EL (cell line): ENCODE measurements at regions not wholly inside any gene's neighbourhood (a gene's known extent, or its start where the extent isn't known, plus 50 kb on each side); places are given as distances from the start of the nearest gene placed in this dataset.
A peak's percentile ranks its signal among the peaks of the same experiment; 100 is the strongest.

Source experiments
- DNase-seq: peaks from one replicate; pipeline ENCODE4 v3.0.0-alpha.2; 2016

DNA sequence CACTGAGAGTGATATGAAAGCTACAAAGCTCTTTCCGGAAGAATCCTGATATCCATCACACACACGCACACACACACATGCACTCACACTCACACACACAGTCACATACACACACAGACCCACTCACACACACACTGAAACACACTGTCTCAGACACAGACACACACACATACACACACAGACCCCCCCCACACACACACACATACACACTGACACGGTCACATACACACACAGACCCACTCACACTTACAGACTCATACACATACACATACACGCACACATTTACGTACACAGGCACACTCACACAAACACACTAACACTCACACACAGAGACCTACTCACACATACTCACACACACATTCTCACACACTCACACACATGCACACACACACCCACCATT, 58.6 kb downstream of the LIG4 start:
- DNase-seq, result no peak

DNA sequence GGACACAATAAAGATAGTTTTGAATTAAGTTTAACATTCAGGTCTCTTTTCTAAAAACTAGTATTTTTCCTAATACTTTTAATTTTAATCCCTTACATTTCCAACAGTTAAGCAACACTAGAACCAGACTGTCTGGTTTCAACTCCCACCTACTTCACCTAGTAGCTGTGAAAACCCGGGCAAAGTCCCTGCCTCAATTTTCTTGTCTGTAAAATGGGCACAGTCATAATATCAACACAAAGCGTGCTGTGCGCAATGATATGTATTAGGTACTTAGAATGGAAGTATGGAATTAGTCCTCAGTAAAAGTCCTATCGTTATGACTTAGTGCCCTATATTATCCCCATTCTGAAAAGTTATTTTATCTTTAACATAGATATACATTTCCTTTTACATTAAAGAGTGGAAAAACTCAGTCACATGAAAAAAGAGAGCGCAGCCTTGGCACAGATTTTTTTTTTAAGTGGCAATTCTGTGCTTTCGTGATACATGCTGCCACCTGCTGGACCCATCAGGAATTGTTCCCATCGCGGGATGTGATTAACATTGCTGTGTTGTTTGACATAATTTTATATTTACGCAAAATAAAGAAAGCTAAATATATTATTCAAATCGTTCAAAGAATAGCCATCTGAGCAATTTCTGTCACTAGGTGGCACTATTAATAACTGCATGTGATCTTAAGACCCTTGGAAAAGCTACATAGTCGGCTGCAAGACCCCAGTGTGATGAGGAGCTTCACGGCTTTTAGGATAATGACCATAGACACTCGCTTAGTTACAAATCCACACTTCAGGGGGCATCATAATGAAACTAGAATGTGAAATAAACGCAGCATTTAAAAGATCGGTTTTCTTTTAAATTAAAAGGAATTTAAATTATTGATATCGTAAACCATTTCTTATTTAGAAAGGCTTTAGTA, 59.9 kb downstream of the LIG4 start:
- peak; percentile 23 for DNase-seq

DNA sequence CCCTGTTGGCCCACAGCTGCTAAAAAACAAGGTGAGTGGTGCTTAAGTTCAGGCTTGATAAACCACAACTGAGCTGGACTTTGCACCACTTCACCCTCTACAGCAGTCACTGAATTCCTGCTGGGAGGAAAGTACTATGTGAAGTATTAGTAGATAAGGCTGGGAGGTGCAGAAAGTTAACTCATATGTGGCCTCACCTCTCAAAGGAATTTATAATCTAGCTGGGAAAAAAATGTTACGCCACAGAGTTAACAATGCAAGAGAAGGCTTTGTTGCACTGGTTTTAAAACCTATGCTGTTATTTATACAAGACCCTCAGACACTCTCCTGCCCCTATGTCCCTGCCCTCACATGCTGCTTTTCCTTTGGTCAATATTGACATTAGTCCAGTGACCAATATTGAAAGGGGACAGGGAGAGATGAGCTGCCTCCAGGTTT, 60.9 kb downstream of the LIG4 start:
- DNase-seq, result no peak

DNA sequence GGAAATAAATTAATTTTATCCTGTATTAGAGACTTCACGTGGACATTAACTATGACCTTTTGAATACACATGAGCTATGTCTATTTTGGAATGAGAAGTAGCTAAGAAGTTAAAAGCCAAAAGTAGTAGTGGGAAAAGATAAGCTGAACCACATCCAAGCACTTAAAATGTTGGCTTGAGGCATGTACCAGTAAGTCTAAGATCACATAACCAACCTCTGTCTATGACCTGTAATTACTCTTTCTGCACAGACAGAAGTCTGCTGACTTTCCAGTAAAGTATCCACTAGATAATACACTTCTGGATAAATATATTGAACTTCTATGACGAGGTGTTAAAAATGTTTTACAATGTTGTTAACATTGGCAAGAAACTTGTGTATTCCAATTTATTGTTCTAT, 68.7 kb downstream of the LIG4 start:
- no peak for DNase-seq

DNA sequence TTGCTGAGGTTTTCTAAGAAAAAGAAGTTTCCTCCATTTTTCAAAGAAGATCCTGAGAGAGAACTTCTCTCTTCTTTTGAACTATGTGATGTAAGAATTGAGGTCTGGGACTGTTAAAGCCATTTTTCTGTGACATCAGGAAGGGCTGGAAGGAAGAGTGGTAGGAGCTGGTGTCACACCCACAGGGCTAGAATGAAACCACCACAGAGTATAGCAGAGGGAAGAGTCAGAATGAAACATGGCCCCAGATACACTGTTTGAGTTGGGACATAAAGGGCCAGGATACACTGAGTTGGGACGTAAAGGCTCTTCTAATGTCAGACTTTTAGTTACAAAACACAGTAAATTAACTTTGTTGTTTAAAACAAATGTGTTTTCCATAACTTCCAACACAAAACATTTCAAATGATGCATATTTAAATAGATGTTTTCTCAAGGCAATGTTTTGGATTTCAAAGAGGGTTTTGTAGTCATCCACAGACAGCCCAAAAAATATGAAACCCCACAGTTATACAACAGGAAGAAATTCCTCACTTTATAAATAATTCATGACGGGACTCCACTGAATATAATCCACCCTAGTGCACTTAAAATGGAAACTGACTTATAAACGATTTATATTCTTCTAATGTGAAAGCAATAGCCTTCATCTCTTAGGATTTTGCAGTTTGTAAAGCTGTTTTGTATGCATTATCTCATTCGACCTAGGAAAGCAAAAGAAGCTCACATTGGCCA, 72.5 kb downstream of the LIG4 start:
- no peak for DNase-seq

DNA sequence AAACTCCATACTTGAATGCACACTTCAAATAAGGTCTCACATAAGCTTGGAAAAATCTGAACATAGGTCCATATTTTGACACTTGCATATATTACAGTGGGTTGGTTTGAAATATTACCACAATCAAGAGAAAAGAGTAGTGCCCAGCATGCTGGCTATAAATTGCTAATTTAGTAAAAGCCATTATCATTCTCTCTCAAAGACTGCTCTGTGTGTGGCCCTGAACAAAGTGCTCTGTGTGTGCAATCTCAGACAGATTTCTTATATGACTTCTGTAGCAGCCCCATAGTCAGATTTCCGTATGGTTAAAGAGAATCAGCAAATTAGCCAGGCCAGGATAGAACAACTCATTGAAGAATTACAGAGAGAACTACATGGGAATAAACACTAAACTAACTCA, 78.2 kb downstream of the LIG4 start:
- no peak for DNase-seq

DNA sequence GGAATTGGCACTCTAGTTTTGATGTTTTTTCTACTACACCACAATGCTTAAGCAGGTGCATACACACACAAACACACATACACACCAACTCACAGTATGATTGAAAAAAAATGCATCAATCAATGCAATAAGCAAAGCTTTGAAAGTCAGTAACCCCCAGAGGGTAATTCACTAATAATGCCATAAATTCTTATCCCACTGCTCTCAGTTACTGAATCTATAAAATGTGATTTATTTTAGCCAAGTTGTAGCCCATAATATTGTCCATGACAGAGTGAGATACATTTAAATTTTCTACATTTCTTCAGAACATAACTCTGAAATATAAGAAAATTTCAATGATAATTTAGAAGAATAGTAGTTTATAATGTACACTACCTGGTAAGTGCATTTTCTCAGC, 87.9 kb downstream of the LIG4 start:
- no peak for DNase-seq

DNA sequence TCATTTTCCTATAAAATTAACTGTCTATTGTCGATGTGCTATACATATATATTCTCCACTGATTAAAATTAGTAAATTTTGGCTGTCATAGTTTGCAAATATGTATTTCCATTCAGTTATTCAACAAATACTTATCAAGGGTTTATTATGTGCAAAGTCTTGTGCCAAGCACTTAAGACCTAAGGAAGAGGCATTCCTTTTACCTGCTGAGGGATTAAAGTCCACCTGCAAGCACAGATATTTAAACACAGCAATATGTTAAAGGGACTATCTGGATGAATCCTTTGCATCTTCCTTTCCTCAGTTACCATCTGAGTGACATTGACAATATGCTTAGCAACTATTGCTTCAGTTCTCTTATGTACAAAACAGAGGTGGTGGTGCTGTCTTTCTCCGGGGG, 89.3 kb downstream of the LIG4 start:
- no peak for DNase-seq

DNA sequence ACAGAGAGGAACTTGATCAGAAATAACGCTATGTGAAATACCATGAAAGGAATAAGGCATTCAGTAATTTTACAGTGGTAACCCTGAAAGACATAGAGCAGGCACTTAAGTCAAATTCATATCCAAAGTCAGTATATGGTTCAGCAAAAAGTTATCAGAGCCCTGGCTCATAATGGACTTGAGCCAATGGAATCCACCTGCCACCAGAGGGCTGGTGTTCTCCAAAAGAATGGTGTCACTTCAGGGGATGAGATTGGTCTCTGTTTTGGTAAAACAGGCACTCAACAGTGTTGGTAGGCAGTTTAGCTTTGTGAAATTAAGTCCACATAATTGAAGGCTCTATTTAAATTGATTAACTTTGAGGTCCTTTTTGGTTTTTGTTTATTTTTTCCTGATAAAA, 93.9 kb downstream of the LIG4 start:
- no peak for DNase-seq

DNA sequence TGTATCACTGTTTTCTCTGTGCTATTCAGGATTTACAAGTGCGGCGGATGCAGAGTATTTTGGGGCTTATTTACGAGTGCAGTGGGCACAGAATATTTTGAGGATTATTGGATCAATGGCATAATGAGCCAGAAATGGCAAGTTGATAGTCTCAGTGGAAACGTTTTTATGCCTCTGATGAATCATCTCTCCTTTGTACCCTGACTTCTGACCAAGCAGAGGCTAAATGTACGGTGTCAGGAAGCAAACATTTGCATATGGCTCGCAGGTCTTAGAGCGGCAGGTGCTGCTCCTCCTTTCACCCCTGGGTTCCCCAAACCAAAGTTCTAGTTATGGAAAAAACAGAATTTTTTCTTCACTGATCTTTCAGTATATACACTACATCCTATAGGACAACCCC, 94.5 kb downstream of the LIG4 start:
- no peak for DNase-seq

DNA sequence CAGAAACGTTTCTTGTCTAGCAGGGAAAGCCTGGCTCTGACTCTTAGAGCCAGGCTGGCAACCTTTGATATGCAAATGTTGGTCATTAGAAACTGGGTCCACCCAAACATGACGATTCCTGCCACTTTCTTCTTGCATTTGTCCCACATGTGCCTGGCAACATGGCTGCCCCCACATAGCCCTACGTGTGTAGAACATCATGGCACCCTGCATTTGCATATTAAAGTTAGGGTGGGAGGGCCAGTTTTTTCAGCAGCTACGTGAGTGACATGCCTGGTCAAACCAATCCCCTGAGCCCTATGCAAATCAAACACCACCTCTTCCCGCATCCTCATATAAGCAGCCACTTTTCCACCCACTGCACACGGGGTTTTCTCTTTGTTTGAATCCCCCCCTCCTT, 95.0 kb downstream of the LIG4 start:
- DNase-seq, result no peak

DNA sequence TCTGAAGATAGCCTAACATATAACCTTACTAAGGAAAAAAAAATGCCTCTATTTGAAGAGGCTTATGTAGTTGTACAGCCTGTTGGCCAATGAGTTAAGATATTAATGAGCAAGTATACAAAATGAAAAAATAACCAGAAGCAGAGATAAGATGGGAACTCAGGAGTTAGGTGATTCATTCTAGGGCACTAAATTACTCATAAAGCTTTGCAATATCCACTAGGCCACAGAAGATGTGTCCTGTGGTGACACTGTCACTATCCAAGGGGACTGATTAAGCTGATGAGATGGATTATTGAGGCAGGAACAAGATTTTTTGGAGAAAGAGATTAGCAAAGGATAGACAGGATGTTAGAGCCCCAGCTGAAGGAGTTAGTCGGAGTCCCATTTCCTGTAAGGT, 99.6 kb downstream of the LIG4 start:
- DNase-seq, result no peak

DNA sequence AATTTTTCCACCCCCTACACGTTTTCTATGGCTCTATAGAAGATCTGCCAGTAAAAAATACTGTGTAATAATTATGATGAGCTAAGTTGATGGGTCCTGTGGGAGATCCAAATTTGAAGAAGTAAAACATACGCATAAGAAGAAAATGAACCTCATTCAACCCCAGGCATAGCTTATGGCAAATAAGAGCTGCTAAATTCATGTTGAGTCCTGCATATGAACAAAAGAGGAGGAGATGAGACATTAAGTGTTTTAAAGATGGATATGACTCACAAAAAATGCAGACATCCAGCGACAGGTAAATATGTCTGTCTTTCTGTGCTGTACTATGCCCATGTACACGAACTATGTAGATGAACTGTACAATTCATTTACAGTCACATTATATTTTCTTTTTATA, 101.9 kb downstream of the LIG4 start:
- no peak for DNase-seq

DNA sequence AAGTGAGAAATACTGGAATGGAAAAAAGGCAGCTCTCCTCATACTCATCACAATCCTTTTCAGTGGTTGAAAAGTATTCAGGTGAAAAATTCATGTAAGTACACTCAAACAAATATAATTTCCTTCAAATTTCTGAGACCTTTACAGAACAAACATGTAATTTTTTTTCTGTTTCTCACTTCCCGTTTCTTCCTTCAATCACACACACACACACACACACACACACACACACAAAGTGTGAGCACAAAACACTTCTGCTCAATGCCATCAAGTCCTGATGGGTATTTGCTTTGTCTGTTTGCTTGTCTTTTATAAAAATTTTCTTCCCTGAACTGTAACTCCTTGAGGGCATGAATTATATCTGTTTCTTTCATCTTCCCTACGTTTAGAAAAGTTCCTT, 110.6 kb downstream of the LIG4 start:
- DNase-seq, result no peak

DNA sequence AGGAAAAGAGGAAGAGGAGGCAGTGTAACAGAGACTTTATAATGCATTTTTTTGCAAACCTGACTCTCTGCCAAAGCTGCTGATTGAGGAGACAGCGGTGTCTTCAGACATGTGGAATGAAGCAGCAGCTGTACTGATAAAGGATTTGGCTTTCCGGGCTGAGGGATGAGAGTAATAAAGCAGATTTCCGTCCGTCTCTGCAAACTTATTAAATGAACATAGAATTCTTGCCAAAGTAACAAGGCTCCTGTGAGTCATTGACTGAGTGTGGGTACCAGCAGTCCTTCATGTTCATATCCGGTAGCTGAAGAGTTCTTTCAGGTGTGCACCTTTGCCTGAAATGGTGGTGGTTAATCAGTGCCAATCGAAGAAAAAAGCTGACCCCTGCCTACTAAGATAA, 112.6 kb downstream of the LIG4 start:
- DNase-seq, result no peak

DNA sequence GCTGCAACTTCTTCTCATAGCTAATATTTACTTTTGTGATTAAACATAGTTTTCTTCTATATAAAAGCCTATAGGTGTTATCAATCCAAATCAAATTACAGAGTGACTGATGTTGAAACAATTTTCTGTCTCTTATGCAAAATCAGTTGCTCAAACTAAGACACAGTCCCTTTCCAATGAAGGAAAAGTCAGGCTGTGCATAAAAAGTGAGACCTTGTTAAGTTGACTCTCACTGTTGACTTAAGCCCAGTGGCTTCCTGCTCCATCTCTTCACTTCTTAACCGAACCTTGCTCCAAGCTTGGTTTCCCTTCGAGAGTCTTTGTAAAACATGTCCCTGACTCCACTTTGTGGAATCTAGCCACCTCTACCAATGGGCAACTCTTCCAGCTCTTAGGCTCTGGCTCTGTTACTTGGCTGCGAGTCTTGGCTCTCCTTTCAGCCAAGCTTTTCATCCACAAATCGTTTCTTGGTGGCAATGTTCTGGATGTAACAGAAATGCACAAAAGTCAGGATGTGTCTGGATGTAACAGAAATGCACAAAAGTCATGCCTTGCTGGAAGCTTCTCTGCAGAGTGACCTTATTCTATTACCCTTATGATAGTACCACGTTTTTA, 118.9 kb downstream of the LIG4 start:
- no peak for DNase-seq

DNA sequence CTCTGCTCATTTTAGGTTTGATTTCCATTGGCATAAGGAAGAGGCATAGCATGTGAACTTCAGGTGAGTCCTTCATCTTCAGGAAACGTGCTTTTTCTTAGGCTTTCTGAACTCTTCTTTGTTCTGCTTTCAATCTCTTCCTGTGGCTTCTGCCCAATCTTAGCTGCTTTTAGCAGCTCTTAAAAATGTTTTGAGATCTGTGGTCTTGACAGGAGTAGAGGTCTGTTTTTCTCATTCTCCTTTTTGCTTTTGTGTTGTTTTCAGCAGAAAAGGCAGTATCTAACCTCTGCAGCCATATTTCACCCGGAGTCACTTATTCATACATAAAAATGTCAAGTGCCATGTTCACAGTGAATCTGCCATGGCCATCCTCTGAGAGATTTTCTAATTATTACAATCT, 120.3 kb downstream of the LIG4 start:
- DNase-seq, result no peak

DNA sequence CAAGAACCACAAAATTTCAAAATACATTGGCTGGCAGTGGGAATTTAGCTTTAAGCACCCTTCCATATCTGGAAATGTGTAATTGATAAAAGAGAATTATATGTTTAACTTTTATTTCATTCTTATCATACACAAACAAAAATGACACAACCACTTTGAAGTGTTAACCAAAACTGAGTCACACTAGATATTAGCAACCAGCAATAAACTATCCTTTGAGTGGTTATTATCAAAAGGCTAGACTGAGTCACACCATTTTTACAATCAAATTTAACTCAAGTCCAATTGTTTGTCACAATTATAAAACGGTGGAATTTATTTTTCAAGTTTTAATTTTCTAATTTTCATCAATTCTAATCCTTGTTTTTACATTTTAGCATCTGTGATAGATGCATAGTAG, 121.7 kb downstream of the LIG4 start:
- no peak for DNase-seq

DNA sequence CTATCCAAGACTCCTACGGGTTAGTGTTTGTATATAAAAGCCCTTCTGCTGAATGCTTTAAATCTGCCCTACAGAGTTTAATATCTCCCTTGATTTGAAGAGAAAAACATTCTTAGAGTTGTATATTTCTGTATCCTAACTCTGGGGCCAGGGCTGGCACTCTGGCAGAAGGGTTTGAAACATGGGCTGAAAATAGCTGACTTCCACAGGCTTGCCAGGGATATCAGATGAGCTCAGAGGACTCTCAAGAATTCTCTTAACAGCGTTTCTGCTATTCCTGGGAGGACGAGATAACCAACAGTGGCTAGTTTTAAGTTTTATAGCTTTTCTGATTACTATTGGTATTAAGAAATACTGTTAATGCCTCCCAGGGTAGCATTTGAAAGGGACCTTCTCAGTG, 127.5 kb downstream of the LIG4 start:
- DNase-seq, result no peak

DNA sequence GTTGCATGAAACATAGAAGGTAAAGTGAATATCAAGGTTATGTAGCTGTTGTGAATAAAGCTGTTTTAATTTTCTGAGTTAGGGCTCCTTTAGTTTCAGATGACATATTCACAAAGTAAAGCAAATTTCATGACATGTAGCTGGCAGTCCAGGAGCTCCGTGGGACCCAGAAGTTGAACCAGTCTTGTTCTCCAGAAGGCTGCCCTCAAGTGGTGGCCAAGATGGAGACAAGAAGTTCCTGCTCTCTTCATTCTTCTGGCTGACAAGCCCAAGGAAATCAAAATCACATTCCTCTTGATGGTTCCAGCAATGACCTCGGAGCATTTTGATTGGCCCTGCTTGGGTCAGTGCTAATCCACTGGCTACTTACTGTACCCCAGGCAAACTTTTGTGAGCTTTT, 128.7 kb downstream of the LIG4 start:
- DNase-seq, result no peak

DNA sequence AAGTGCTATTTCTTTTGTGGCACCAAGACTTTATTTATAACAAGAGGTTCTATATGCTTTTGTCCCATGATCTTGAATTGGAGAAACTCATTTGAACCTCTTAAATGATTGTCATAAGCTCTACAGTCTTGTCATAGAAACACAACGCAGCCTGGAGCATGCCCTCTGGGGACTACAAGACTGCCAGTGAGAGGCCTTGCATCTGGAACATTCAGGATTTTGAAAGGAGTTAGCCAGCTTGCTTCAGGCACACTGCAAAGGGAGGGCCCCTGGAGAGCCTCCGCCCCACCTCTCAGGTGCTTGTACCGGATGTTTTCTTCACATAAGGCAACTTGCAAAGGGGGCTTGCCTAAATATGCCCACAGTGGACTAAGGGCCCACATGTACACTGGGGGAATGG, 130.5 kb downstream of the LIG4 start:
- DNase-seq, result no peak

DNA sequence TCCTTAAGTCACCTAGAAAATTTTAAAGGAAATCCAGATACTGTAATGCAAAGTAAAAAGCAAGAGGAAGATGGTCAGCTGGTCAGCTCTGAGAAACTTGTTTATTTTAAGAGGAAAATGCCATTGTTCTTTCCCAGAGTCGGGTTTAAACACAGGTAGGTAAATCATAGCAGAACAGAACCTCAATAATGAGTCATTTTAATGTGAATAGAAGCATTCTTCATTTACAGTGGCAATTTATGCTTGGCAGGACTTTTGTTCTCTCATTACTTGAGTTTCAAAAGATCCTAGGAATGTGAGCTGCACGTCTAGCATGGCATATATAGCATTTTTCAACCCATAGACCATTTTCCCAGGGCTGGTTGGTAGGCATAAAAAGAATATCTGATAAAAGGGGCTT, 132.3 kb downstream of the LIG4 start:
- no peak for DNase-seq

DNA sequence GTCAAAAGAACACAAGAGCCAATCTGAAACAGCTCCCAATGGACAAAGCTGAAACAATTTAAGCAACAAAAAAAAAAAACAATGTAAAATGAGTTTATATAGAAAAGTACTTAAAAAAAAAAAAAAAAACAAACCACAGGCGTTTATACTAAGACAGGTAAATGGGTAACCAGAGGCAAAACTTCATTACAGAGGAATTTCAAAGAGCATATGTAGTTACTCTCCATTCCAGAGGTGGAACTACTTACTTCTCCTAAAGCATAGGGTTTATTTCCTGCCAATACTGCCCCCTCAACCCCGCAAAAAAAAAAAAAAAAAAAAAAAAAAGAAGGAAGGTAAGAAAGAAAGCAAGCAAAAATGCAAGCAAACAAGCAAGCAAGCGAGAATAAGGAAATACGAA, 132.9 kb downstream of the LIG4 start:
- no peak for DNase-seq

DNA sequence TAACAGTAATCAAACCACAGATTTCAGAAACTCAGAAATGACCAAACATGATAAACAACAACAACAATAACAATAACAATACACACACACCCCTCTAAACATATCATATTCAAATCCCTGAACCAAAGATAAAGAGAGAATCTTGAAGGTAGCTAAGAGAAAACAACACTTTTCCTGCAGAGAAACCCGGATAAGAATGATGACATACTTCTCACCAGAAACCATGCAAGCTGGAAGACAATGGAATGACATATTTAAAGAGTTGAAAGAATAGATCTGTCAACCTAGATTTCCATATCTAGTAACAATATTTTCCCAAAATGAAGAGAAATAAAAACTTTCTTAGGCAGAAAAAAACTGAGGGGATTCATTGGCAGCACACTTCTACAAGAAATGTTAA, 138.1 kb downstream of the LIG4 start:
- no peak for DNase-seq
